ENCODE measurements at regions not wholly inside any gene's neighbourhood (a gene's known extent, or its start where the extent isn't known, plus 50 kb on each side); places are given as distances from the start of the nearest gene placed in this dataset.

GRCh38 chr5:4941161-4941560 is 199.0 kb upstream of the ADAMTS16 start:
- no TSS peak for BruUV-seq (replicated peaks)
- DNase-seq = no peak
- Mint-ChIP-seq H3K36me3 (ENCODE audit: insufficient read depth, unreplicated experiment) (no peaks in the 10 kb centered on the region), H3K4me3 (ENCODE audit: low read depth, unreplicated experiment) (no peak overlapping the region), H3K27ac (ENCODE audit: unreplicated experiment) (no peak overlapping the region), H3K4me1 (ENCODE audit: low read depth, unreplicated experiment) (no peaks in the 10 kb centered on the region), H3K9me3 (ENCODE audit: low read depth, unreplicated experiment) (peaks cover 15% of the 10 kb centered on the region), H3K27me3 (ENCODE audit: unreplicated experiment) (no peaks in the 10 kb centered on the region)
- no peak for TF ChIP-seq CTCF (IDR thresholded peaks at IDR 0.05; ENCODE audit: unreplicated experiment)
- intact Hi-C loops (cut with micrococcal nuclease; ENCODE audit: unreplicated experiment) = no loop called here
- CTCF ChIA-PET = no interaction called here

- Mint-ChIP-seq H3K4me1 (ENCODE audit: low read depth, unreplicated experiment) (no peaks in the 10 kb centered on the region), H3K9me3 (ENCODE audit: low read depth, unreplicated experiment) (peaks cover 17% of the 10 kb centered on the region), H3K36me3 (ENCODE audit: insufficient read depth, unreplicated experiment) (no peaks in the 10 kb centered on the region), H3K27ac (ENCODE audit: unreplicated experiment) (no peak overlapping the region), H3K27me3 (ENCODE audit: unreplicated experiment) (no peaks in the 10 kb centered on the region), H3K4me3 (ENCODE audit: low read depth, unreplicated experiment) (no peak overlapping the region)
- intact Hi-C loops (cut with micrococcal nuclease; ENCODE audit: unreplicated experiment) = no loop called here
- TF ChIP-seq CTCF (IDR thresholded peaks at IDR 0.05; ENCODE audit: unreplicated experiment) = peak; percentile 28
- CTCF ChIA-PET = no interaction called here
- DNase-seq = no peak
- BruUV-seq (replicated peaks) = no TSS peak
Observed at GRCh38 chr5:4941957-4942830, 197.9 kb upstream of the ADAMTS16 start.

- CTCF ChIA-PET = no interaction called here
- no peak for DNase-seq
- Mint-ChIP-seq H3K27me3 (ENCODE audit: unreplicated experiment) (no peaks in the 10 kb centered on the region), H3K27ac (ENCODE audit: unreplicated experiment) (no peak overlapping the region), H3K36me3 (ENCODE audit: insufficient read depth, unreplicated experiment) (no peaks in the 10 kb centered on the region), H3K9me3 (ENCODE audit: low read depth, unreplicated experiment) (peaks cover 13% of the 10 kb centered on the region), H3K4me3 (ENCODE audit: low read depth, unreplicated experiment) (no peak overlapping the region), H3K4me1 (ENCODE audit: low read depth, unreplicated experiment) (no peaks in the 10 kb centered on the region)
- no TSS peak for BruUV-seq (replicated peaks)
- intact Hi-C loops (cut with micrococcal nuclease; ENCODE audit: unreplicated experiment) = no loop called here
- no peak for TF ChIP-seq CTCF (IDR thresholded peaks at IDR 0.05; ENCODE audit: unreplicated experiment)
Observed at GRCh38 chr5:4942831-4943178, 197.3 kb upstream of the ADAMTS16 start.

- peaks cover 12% of the 10 kb centered on the region for H3K9me3 Mint-ChIP-seq (ENCODE audit: low read depth, unreplicated experiment)
- no peak for DNase-seq
- H3K36me3 Mint-ChIP-seq (ENCODE audit: insufficient read depth, unreplicated experiment) = no peaks in the 10 kb centered on the region
- no peak for TF ChIP-seq CTCF (IDR thresholded peaks at IDR 0.05; ENCODE audit: unreplicated experiment)
- H3K4me3 Mint-ChIP-seq (ENCODE audit: low read depth, unreplicated experiment) = no peak overlapping the region
- H3K27me3 Mint-ChIP-seq (ENCODE audit: unreplicated experiment) = no peaks in the 10 kb centered on the region
- H3K4me1 Mint-ChIP-seq (ENCODE audit: low read depth, unreplicated experiment) = no peaks in the 10 kb centered on the region
- no TSS peak for BruUV-seq (replicated peaks)
- CTCF ChIA-PET = no interaction called here
- no peak overlapping the region for H3K27ac Mint-ChIP-seq (ENCODE audit: unreplicated experiment)
- intact Hi-C loops (cut with micrococcal nuclease; ENCODE audit: unreplicated experiment) = no loop called here
Observed at GRCh38 chr5:4945296-4945695, 194.8 kb upstream of the ADAMTS16 start.
